Neural progenitor cell (in vitro differentiated cells): ENCODE measurements at regions not wholly inside any gene's neighbourhood (a gene's known extent, or its start where the extent isn't known, plus 50 kb on each side); places are given as distances from the start of the nearest gene placed in this dataset.
A peak's percentile ranks its signal among the peaks of the same experiment; 100 is the strongest.

Experiments used
- DNase-seq: peaks from one replicate; pipeline ENCODE4 v3.0.0-alpha.2; 2016; ENCODE audit warnings: low spot score
- H2AFZ ChIP-seq: fragments of 200-600 bp; sonication (generic); replicated peaks from 2 replicates; pipeline ENCODE4 v1.6.1; 2016; ENCODE audit warnings: antibody characterized with exemption
- H3F3A ChIP-seq: fragments of 200-600 bp; sonication (generic); 2 replicates; pipeline ENCODE4 v1.6.1; 2016; ENCODE audit warnings: antibody characterized with exemption, low read depth
- H3K27ac ChIP-seq: fragments of 200-600 bp; sonication (generic); 2 replicates; pipeline ENCODE4 v1.5.1; 2016; ENCODE audit warnings: mild to moderate bottlenecking
- H3K27me3 ChIP-seq: fragments of 200-600 bp; sonication (generic); 2 replicates; pipeline ENCODE4 v1.6.1; 2016; ENCODE audit warnings: mild to moderate bottlenecking, moderate library complexity
- H3K36me3 ChIP-seq: fragments of 200-600 bp; sonication (generic); 2 replicates; pipeline ENCODE4 v1.5.1; 2016
- H3K4me1 ChIP-seq: fragments of 200-600 bp; sonication (generic); 2 replicates; pipeline ENCODE4 v1.6.1; 2016; ENCODE audit warnings: mixed run types
- H3K4me2 ChIP-seq: fragments of 200-600 bp; sonication (generic); 2 replicates; pipeline ENCODE4 v1.6.1; 2016
- H3K4me3 ChIP-seq: fragments of 200-600 bp; sonication (generic); 2 replicates; pipeline ENCODE4 v1.5.1; 2016
- H3K79me2 ChIP-seq: fragments of 200-600 bp; sonication (generic); 2 replicates; pipeline ENCODE4 v1.6.1; 2016; ENCODE audit warnings: low read depth
- H3K9ac ChIP-seq: fragments of 200-600 bp; sonication (generic); 2 replicates; pipeline ENCODE4 v1.6.1; 2016
- H3K9me3 ChIP-seq: fragments of 200-600 bp; sonication (generic); 2 replicates; pipeline ENCODE4 v1.5.1; 2016; ENCODE audit warnings: low read depth
- H4K20me1 ChIP-seq: fragments of 200-600 bp; sonication (generic); 2 replicates; pipeline ENCODE4 v1.6.1; 2016; ENCODE audit warnings: low read depth
- H3K27ac Mint-ChIP-seq: 3 replicates; pipeline ENCODE4 v1.8.0; 2021; ENCODE audit warnings: mixed read lengths
- H3K27me3 Mint-ChIP-seq: 2 replicates; pipeline ENCODE4 v1.8.0; 2022; ENCODE audit warnings: low read depth, mild to moderate bottlenecking, inconsistent platforms, moderate library complexity, mixed read lengths; ENCODE audit not compliant: insufficient read depth
- H3K36me3 Mint-ChIP-seq: 3 replicates; pipeline ENCODE4 v1.8.0; 2021; ENCODE audit warnings: mixed read lengths
- H3K4me1 Mint-ChIP-seq: 3 replicates; pipeline ENCODE4 v1.8.0; 2021; ENCODE audit warnings: mixed read lengths
- H3K4me3 Mint-ChIP-seq: 3 replicates; pipeline ENCODE4 v1.8.0; 2021; ENCODE audit warnings: mild to moderate bottlenecking, moderate library complexity, mixed read lengths
- H3K9me3 Mint-ChIP-seq: 3 replicates; pipeline ENCODE4 v1.8.0; 2020; ENCODE audit warnings: mixed read lengths
- EZH2 ChIP-seq: fragments of 200-600 bp; sonication (generic); IDR thresholded peaks from 2 replicates; pipeline ENCODE4 v1.6.1; 2017; ENCODE audit warnings: antibody characterized with exemption, mild to moderate bottlenecking, moderate library complexity
- EZH2phosphoT487 ChIP-seq: fragments of 200-600 bp; sonication (generic); IDR thresholded peaks from 2 replicates; pipeline ENCODE4 v1.6.1; 2017; ENCODE audit warnings: antibody characterized with exemption
- TF ChIP-seq, protein P1 (sequence below): fragments of 200-600 bp; sonication (generic); IDR thresholded peaks from 2 replicates; pipeline ENCODE4 v1.5.1; 2017; ENCODE audit warnings: antibody characterized with exemption, mild to moderate bottlenecking

DNA sequence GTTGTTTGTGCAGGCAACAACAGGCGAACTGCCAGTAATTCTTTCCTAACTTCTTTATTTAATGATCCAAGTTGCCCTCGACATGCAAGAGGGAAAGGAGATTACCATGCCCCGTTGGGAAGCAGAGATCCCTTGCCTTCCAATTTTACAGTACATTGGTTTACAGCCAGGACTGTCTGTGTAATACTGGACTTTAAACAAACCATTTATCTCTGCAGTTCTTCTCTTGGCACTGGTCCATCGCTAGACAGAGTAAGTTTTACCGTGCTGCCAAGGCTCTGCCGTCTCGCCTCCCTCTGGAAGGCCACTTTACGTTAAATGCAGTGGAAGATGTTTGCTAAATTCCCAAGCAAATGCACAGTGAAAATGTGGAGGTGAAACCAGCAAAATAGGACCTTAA lies 660.3 kb upstream of the PRKX start:
- DNase-seq, result no peak
- no peaks in the 10 kb centered on the region for H3K4me1 ChIP-seq
- no peaks in the 10 kb centered on the region for H3K36me3 Mint-ChIP-seq

DNA sequence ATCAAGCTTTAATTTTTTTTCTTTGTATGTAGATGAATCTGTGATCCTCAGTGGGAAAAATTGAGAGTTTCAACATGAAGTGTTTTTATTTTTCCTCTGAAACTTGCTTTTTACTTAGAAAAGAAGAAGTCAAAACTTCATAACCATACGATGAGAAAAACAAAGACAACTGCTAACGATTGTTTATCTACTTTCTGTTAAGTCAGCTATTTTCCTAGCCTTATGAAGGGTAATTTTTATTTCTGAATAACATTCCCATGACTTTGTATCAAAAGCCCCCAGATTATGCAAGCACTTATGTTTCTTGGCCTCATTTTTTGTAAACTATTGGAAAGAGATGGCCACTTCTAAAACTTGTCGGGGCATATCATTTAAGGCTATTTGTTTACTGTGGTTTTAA lies 645.1 kb upstream of the PRKX start:
- Histone ChIP-seq H3K4me3 (no peak overlapping the region), H3K9me3 (no peaks in the 10 kb centered on the region), H3K79me2 (no peaks in the 10 kb centered on the region), H3K27ac (no peak overlapping the region), H3K4me2 (no peak overlapping the region), H4K20me1 (no peaks in the 10 kb centered on the region), H3K27me3 (no peaks in the 10 kb centered on the region), H3K36me3 (no peaks in the 10 kb centered on the region), H3K4me1 (no peaks in the 10 kb centered on the region), H2AFZ (no peak overlapping the region), H3K9ac (no peak overlapping the region), H3F3A (no peaks in the 10 kb centered on the region)
- no peaks in the 10 kb centered on the region for H3K4me1 Mint-ChIP-seq
- no peak for DNase-seq
- H3K9me3 Mint-ChIP-seq, result no peaks in the 10 kb centered on the region
- no peaks in the 10 kb centered on the region for H3K36me3 Mint-ChIP-seq
- TF ChIP-seq EZH2 (no peak), EZH2phosphoT487 (no peak)
- TF ChIP-seq, protein P1, sequence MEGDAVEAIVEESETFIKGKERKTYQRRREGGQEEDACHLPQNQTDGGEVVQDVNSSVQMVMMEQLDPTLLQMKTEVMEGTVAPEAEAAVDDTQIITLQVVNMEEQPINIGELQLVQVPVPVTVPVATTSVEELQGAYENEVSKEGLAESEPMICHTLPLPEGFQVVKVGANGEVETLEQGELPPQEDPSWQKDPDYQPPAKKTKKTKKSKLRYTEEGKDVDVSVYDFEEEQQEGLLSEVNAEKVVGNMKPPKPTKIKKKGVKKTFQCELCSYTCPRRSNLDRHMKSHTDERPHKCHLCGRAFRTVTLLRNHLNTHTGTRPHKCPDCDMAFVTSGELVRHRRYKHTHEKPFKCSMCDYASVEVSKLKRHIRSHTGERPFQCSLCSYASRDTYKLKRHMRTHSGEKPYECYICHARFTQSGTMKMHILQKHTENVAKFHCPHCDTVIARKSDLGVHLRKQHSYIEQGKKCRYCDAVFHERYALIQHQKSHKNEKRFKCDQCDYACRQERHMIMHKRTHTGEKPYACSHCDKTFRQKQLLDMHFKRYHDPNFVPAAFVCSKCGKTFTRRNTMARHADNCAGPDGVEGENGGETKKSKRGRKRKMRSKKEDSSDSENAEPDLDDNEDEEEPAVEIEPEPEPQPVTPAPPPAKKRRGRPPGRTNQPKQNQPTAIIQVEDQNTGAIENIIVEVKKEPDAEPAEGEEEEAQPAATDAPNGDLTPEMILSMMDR, result no peak
- peaks cover 2% of the 10 kb centered on the region for H3K27me3 Mint-ChIP-seq
- no peak overlapping the region for H3K27ac Mint-ChIP-seq
- H3K4me3 Mint-ChIP-seq, result no peak overlapping the region

More for the DNA sequence above, 660.3 kb upstream of the PRKX start:
- no peak overlapping the region for H3K27ac ChIP-seq
- H3K9me3 ChIP-seq, result no peaks in the 10 kb centered on the region
- Mint-ChIP-seq H3K4me1 (no peaks in the 10 kb centered on the region), H3K27ac (no peak overlapping the region), H3K4me3 (no peak overlapping the region), H3K9me3 (peaks cover 2% of the 10 kb centered on the region), H3K27me3 (no peaks in the 10 kb centered on the region)
- no peaks in the 10 kb centered on the region for H3K27me3 ChIP-seq
- H3K4me2 ChIP-seq, result no peak overlapping the region
- H3K79me2 ChIP-seq, result no peaks in the 10 kb centered on the region
- no peaks in the 10 kb centered on the region for H3K36me3 ChIP-seq
- H4K20me1 ChIP-seq, result no peaks in the 10 kb centered on the region
- no peak overlapping the region for H3K9ac ChIP-seq
- no peaks in the 10 kb centered on the region for H3F3A ChIP-seq
- TF ChIP-seq EZH2 (no peak), EZH2phosphoT487 (no peak)
- TF ChIP-seq, protein P1, result no peak
- no peak overlapping the region for H3K4me3 ChIP-seq
- peak overlapping the region; percentile 42 for H2AFZ ChIP-seq

DNA sequence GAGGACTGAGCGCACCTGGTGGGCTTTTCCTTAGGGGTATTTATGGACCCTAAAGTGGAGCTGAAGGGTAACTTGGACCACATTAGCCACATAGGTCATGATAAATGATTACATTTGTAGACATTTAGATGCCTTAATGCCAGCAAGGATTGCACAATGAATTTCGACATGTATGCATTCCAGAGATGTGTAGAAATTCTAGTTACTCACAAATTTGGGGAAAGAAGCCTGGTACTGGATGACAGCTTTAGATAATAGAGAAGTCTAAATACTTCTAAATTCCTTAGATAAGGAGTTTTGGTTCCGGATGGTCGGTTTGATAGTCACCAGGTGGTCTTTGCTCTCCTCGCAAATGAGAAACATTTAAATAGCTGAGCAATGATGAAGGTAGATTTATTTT lies 609.5 kb upstream of the PRKX start:
- Histone ChIP-seq H3K27ac (no peak overlapping the region), H4K20me1 (no peaks in the 10 kb centered on the region), H2AFZ (no peak overlapping the region), H3K4me2 (no peak overlapping the region), H3F3A (peaks cover 4% of the 10 kb centered on the region), H3K4me3 (no peak overlapping the region), H3K9ac (no peak overlapping the region), H3K79me2 (no peaks in the 10 kb centered on the region), H3K27me3 (no peaks in the 10 kb centered on the region), H3K36me3 (no peaks in the 10 kb centered on the region), H3K4me1 (peaks cover 12% of the 10 kb centered on the region), H3K9me3 (no peaks in the 10 kb centered on the region)
- Mint-ChIP-seq H3K4me1 (peaks cover 10% of the 10 kb centered on the region), H3K9me3 (peaks cover 4% of the 10 kb centered on the region), H3K27ac (no peak overlapping the region), H3K36me3 (no peaks in the 10 kb centered on the region), H3K27me3 (no peaks in the 10 kb centered on the region), H3K4me3 (no peak overlapping the region)
- TF ChIP-seq EZH2 (no peak), EZH2phosphoT487 (no peak)
- TF ChIP-seq, protein P1, result no peak
- no peak for DNase-seq
